ENCODE measurements at regions not wholly inside any gene's neighbourhood (a gene's known extent, or its start where the extent isn't known, plus 50 kb on each side); places are given as distances from the start of the nearest gene placed in this dataset.

- TF ChIP-seq CTCF (IDR thresholded peaks at IDR 0.05), result no peak
- TF ChIP-seq POLR2A (IDR thresholded peaks at IDR 0.05), result no peak
- no peak for TF ChIP-seq EP300 (IDR thresholded peaks at IDR 0.05)
These were observed 636.7 kb downstream of the PCDH7 start for GRCh38 chr4:31356839-31357238.
